ENCODE measurements at regions not wholly inside any gene's neighbourhood (a gene's known extent, or its start where the extent isn't known, plus 50 kb on each side); places are given as distances from the start of the nearest gene placed in this dataset.

GRCh38 chr4:148881860-148882643 lies 439.8 kb upstream of the NR3C2 start:
- H3K27ac ChIP-seq (ENCODE audit: low read depth, low read length, severe bottlenecking), result no peak overlapping the region
- 17 to 25% methylated on average over 1 to 2 of the region's 5 CpGs for WGBS, 2 experiments (ENCODE audit: insufficient coverage in 2 of 2)
- H3K36me3 ChIP-seq (ENCODE audit: control insufficient read depth, insufficient read depth, low read length), result no peaks in the 10 kb centered on the region
- H3K9me3 ChIP-seq (ENCODE audit: control insufficient read depth, low read length), result no peaks in the 10 kb centered on the region
- H3K4me1 ChIP-seq (ENCODE audit: control insufficient read depth, insufficient read depth, low read length, poor library complexity, severe bottlenecking), result no peaks in the 10 kb centered on the region
- no peak overlapping the region for H3K4me3 ChIP-seq (ENCODE audit: extremely low read depth, insufficient read depth, low read length, poor library complexity, severe bottlenecking)

- 67 to 80% methylated on average over 1 of the region's 2 CpGs for WGBS, 2 experiments (ENCODE audit: insufficient coverage in 2 of 2)
- no peaks in the 10 kb centered on the region for H3K9me3 ChIP-seq (ENCODE audit: control insufficient read depth, low read length)
- H3K36me3 ChIP-seq (ENCODE audit: control insufficient read depth, insufficient read depth, low read length), result no peaks in the 10 kb centered on the region
- no peak overlapping the region for H3K4me3 ChIP-seq (ENCODE audit: extremely low read depth, insufficient read depth, low read length, poor library complexity, severe bottlenecking)
- no peak overlapping the region for H3K27ac ChIP-seq (ENCODE audit: low read depth, low read length, severe bottlenecking)
- H3K4me1 ChIP-seq (ENCODE audit: control insufficient read depth, insufficient read depth, low read length, poor library complexity, severe bottlenecking), result no peaks in the 10 kb centered on the region
Observed at GRCh38 chr4:148874331-148874730, 432.1 kb upstream of the NR3C2 start.

GRCh38 chr4:148868191-148868590 lies 426.0 kb upstream of the NR3C2 start:
- no peak overlapping the region for H3K27ac ChIP-seq (ENCODE audit: low read depth, low read length, severe bottlenecking)
- no peaks in the 10 kb centered on the region for H3K36me3 ChIP-seq (ENCODE audit: control insufficient read depth, insufficient read depth, low read length)
- 84 to 94% methylated on average over 7 of the region's 8 CpGs for WGBS, 2 experiments (ENCODE audit: insufficient coverage in 2 of 2)
- no peaks in the 10 kb centered on the region for H3K9me3 ChIP-seq (ENCODE audit: control insufficient read depth, low read length)
- no peaks in the 10 kb centered on the region for H3K4me1 ChIP-seq (ENCODE audit: control insufficient read depth, insufficient read depth, low read length, poor library complexity, severe bottlenecking)
- no peak overlapping the region for H3K4me3 ChIP-seq (ENCODE audit: extremely low read depth, insufficient read depth, low read length, poor library complexity, severe bottlenecking)

- 74 to 81% methylated on average over 2 of the region's 3 CpGs for WGBS, 2 experiments (ENCODE audit: insufficient coverage in 2 of 2)
- no peaks in the 10 kb centered on the region for H3K36me3 ChIP-seq (ENCODE audit: control insufficient read depth, insufficient read depth, low read length)
Observed at GRCh38 chr4:148866666-148867065, 424.5 kb upstream of the NR3C2 start.

GRCh38 chr4:148857973-148858534 lies 415.8 kb upstream of the NR3C2 start:
- H3K9me3 ChIP-seq (ENCODE audit: control insufficient read depth, low read length), result no peaks in the 10 kb centered on the region
- H3K36me3 ChIP-seq (ENCODE audit: control insufficient read depth, insufficient read depth, low read length), result no peaks in the 10 kb centered on the region
- WGBS, 2 experiments (ENCODE audit: insufficient coverage in 2 of 2), result 90% methylated on average over 4 of the region's 4 CpGs; no CpG with 5 or more reads in 1 of the 2 experiments
- no peak overlapping the region for H3K27ac ChIP-seq (ENCODE audit: low read depth, low read length, severe bottlenecking)
- H3K4me3 ChIP-seq (ENCODE audit: extremely low read depth, insufficient read depth, low read length, poor library complexity, severe bottlenecking), result no peak overlapping the region
- no peaks in the 10 kb centered on the region for H3K4me1 ChIP-seq (ENCODE audit: control insufficient read depth, insufficient read depth, low read length, poor library complexity, severe bottlenecking)

More at GRCh38 chr4:148866666-148867065, 424.5 kb upstream of the NR3C2 start:
- no peak overlapping the region for H3K4me3 ChIP-seq (ENCODE audit: extremely low read depth, insufficient read depth, low read length, poor library complexity, severe bottlenecking)
- no peak overlapping the region for H3K27ac ChIP-seq (ENCODE audit: low read depth, low read length, severe bottlenecking)
- no peaks in the 10 kb centered on the region for H3K9me3 ChIP-seq (ENCODE audit: control insufficient read depth, low read length)
- H3K4me1 ChIP-seq (ENCODE audit: control insufficient read depth, insufficient read depth, low read length, poor library complexity, severe bottlenecking), result no peaks in the 10 kb centered on the region

- WGBS, 2 experiments (ENCODE audit: insufficient coverage in 2 of 2), result 85 to 90% methylated on average over 3 to 4 of the region's 4 CpGs
Observed at GRCh38 chr4:148857239-148857972, 415.2 kb upstream of the NR3C2 start.

GRCh38 chr4:148854203-148854602 lies 412.0 kb upstream of the NR3C2 start:
- no peaks in the 10 kb centered on the region for H3K36me3 ChIP-seq (ENCODE audit: control insufficient read depth, insufficient read depth, low read length)
- no peaks in the 10 kb centered on the region for H3K4me1 ChIP-seq (ENCODE audit: control insufficient read depth, insufficient read depth, low read length, poor library complexity, severe bottlenecking)
- H3K9me3 ChIP-seq (ENCODE audit: control insufficient read depth, low read length), result no peaks in the 10 kb centered on the region
- H3K27ac ChIP-seq (ENCODE audit: low read depth, low read length, severe bottlenecking), result no peak overlapping the region
- H3K4me3 ChIP-seq (ENCODE audit: extremely low read depth, insufficient read depth, low read length, poor library complexity, severe bottlenecking), result no peak overlapping the region

More at GRCh38 chr4:148857239-148857972, 415.2 kb upstream of the NR3C2 start:
- Histone ChIP-seq H3K36me3 (ENCODE audit: control insufficient read depth, insufficient read depth, low read length) (no peaks in the 10 kb centered on the region), H3K27ac (ENCODE audit: low read depth, low read length, severe bottlenecking) (no peak overlapping the region), H3K9me3 (ENCODE audit: control insufficient read depth, low read length) (no peaks in the 10 kb centered on the region), H3K4me1 (ENCODE audit: control insufficient read depth, insufficient read depth, low read length, poor library complexity, severe bottlenecking) (no peaks in the 10 kb centered on the region), H3K4me3 (ENCODE audit: extremely low read depth, insufficient read depth, low read length, poor library complexity, severe bottlenecking) (no peak overlapping the region)

- Histone ChIP-seq H3K4me3 (ENCODE audit: extremely low read depth, insufficient read depth, low read length, poor library complexity, severe bottlenecking) (no peak overlapping the region), H3K27ac (ENCODE audit: low read depth, low read length, severe bottlenecking) (no peak overlapping the region), H3K4me1 (ENCODE audit: control insufficient read depth, insufficient read depth, low read length, poor library complexity, severe bottlenecking) (no peaks in the 10 kb centered on the region), H3K36me3 (ENCODE audit: control insufficient read depth, insufficient read depth, low read length) (no peaks in the 10 kb centered on the region), H3K9me3 (ENCODE audit: control insufficient read depth, low read length) (no peaks in the 10 kb centered on the region)
- WGBS, 2 experiments (ENCODE audit: insufficient coverage in 2 of 2), result no CpG with 5 or more reads among the region's 3 CpGs
Observed at GRCh38 chr4:148852092-148852699, 410.0 kb upstream of the NR3C2 start.

- H3K27ac ChIP-seq (ENCODE audit: low read depth, low read length, severe bottlenecking), result no peak overlapping the region
Observed at GRCh38 chr4:148850257-148850995, 408.2 kb upstream of the NR3C2 start.

GRCh38 chr4:148849581-148849980 lies 407.4 kb upstream of the NR3C2 start:
- Histone ChIP-seq H3K9me3 (ENCODE audit: control insufficient read depth, low read length) (no peaks in the 10 kb centered on the region), H3K27ac (ENCODE audit: low read depth, low read length, severe bottlenecking) (no peak overlapping the region), H3K4me1 (ENCODE audit: control insufficient read depth, insufficient read depth, low read length, poor library complexity, severe bottlenecking) (no peaks in the 10 kb centered on the region), H3K4me3 (ENCODE audit: extremely low read depth, insufficient read depth, low read length, poor library complexity, severe bottlenecking) (no peak overlapping the region), H3K36me3 (ENCODE audit: control insufficient read depth, insufficient read depth, low read length) (no peaks in the 10 kb centered on the region)
- WGBS, 2 experiments (ENCODE audit: insufficient coverage in 2 of 2), result 100% methylated on average over 2 of the region's 2 CpGs; no CpG with 5 or more reads in 1 of the 2 experiments

More at GRCh38 chr4:148850257-148850995, 408.2 kb upstream of the NR3C2 start:
- Histone ChIP-seq H3K4me1 (ENCODE audit: control insufficient read depth, insufficient read depth, low read length, poor library complexity, severe bottlenecking) (no peaks in the 10 kb centered on the region), H3K4me3 (ENCODE audit: extremely low read depth, insufficient read depth, low read length, poor library complexity, severe bottlenecking) (no peak overlapping the region), H3K36me3 (ENCODE audit: control insufficient read depth, insufficient read depth, low read length) (no peaks in the 10 kb centered on the region), H3K9me3 (ENCODE audit: control insufficient read depth, low read length) (no peaks in the 10 kb centered on the region)
- 77 to 89% methylated on average over 1 to 2 of the region's 2 CpGs for WGBS, 2 experiments (ENCODE audit: insufficient coverage in 2 of 2)

All from mesodermal cell (in vitro differentiated cells).